ENCODE measurements at regions not wholly inside any gene's neighbourhood (a gene's known extent, or its start where the extent isn't known, plus 50 kb on each side); places are given as distances from the start of the nearest gene placed in this dataset.

GRCh38 chr9:103942651-103943050 lies 151.5 kb upstream of the SMC2 start:
- DNase-seq, result no peak

- no peak for DNase-seq
Observed at GRCh38 chr9:103949096-103949495, 145.0 kb upstream of the SMC2 start.

GRCh38 chr9:103977163-103977562 lies 116.9 kb upstream of the SMC2 start:
- DNase-seq, result no peak

GRCh38 chr9:103978396-103978795 lies 115.7 kb upstream of the SMC2 start:
- DNase-seq, result no peak

GRCh38 chr9:103981912-103982311 lies 112.2 kb upstream of the SMC2 start:
- DNase-seq, result no peak

GRCh38 chr9:103985077-103985476 lies 109.0 kb upstream of the SMC2 start:
- DNase-seq, result no peak

GRCh38 chr9:103988821-103989220 lies 105.3 kb upstream of the SMC2 start:
- no peak for DNase-seq

GRCh38 chr9:103990311-103990710 lies 103.8 kb upstream of the SMC2 start:
- DNase-seq, result no peak

GRCh38 chr9:103991001-103991400 lies 103.1 kb upstream of the SMC2 start:
- no peak for DNase-seq

- DNase-seq, result peak in 1 of 2 donors; percentile 4
Observed at GRCh38 chr9:103991698-103992097, 102.4 kb upstream of the SMC2 start.

- DNase-seq, result no peak
Observed at GRCh38 chr9:103992938-103993579, 101.0 kb upstream of the SMC2 start.

- DNase-seq, result no peak
Observed at GRCh38 chr9:103997856-103998370, 96.2 kb upstream of the SMC2 start.

- no peak for DNase-seq
Observed at GRCh38 chr9:103999375-104000062, 94.6 kb upstream of the SMC2 start.

GRCh38 chr9:104009826-104010225 lies 84.3 kb upstream of the SMC2 start:
- DNase-seq, result no peak

- DNase-seq, result no peak
Observed at GRCh38 chr9:104022083-104022482, 72.0 kb upstream of the SMC2 start.

GRCh38 chr9:104025104-104025503 lies 69.0 kb upstream of the SMC2 start:
- no peak for DNase-seq

GRCh38 chr9:104025945-104026344 lies 68.2 kb upstream of the SMC2 start:
- DNase-seq, result no peak

- DNase-seq, result no peak
Observed at GRCh38 chr9:104027295-104027694, 66.8 kb upstream of the SMC2 start.

- no peak for DNase-seq
Observed at GRCh38 chr9:104028827-104029226, 65.3 kb upstream of the SMC2 start.

All from CD4-positive, alpha-beta T cell treated with Interferon alpha-2 for 1 hour (primary cell).